Chondrocyte (in vitro differentiated cells): ENCODE measurements at regions not wholly inside any gene's neighbourhood (a gene's known extent, or its start where the extent isn't known, plus 50 kb on each side); places are given as distances from the start of the nearest gene placed in this dataset.

Source experiments
- DNase-seq: peaks from one replicate; pipeline ENCODE4 v3.0.0; 2021; ENCODE audit warnings: mixed read lengths, low spot score
- H3K27ac Mint-ChIP-seq: one replicate; pipeline ENCODE4 v1.8.0; 2021; ENCODE audit warnings: mild to moderate bottlenecking, moderate library complexity, mixed read lengths; ENCODE audit not compliant: unreplicated experiment
- H3K27me3 Mint-ChIP-seq: 2 replicates; pipeline ENCODE4 v1.8.0; 2021; ENCODE audit warnings: low read depth, mixed read lengths
- H3K36me3 Mint-ChIP-seq: 2 replicates; pipeline ENCODE4 v1.8.0; 2021; ENCODE audit warnings: low read depth, mixed read lengths
- H3K4me1 Mint-ChIP-seq: 2 replicates; pipeline ENCODE4 v1.8.0; 2021; ENCODE audit warnings: low read depth, mild to moderate bottlenecking, mixed read lengths
- H3K4me3 Mint-ChIP-seq: one replicate; pipeline ENCODE4 v1.8.0; 2021; ENCODE audit warnings: mild to moderate bottlenecking, moderate library complexity, mixed read lengths; ENCODE audit not compliant: unreplicated experiment
- H3K9me3 Mint-ChIP-seq: 2 replicates; pipeline ENCODE4 v1.8.0; 2021; ENCODE audit warnings: low read depth, mixed read lengths
- CTCF ChIP-seq: fragments of 200-600 bp; sonication (generic); IDR thresholded peaks from 2 replicates; pipeline ENCODE4 v1.5.0; 2021; ENCODE audit warnings: antibody characterized with exemption, mild to moderate bottlenecking, moderate library complexity

- Mint-ChIP-seq H3K36me3 (peaks cover 2% of the 10 kb centered on the region), H3K4me1 (no peaks in the 10 kb centered on the region), H3K27me3 (peaks cover 47% of the 10 kb centered on the region), H3K4me3 (no peak overlapping the region), H3K9me3 (no peaks in the 10 kb centered on the region), H3K27ac (no peak overlapping the region)
- no peak for DNase-seq
- no peak for TF ChIP-seq CTCF
Observed at GRCh38 chr17:73983621-73984400, 219.7 kb upstream of the RPL38 start.

GRCh38 chr17:73984941-73985340 lies 218.5 kb upstream of the RPL38 start:
- Mint-ChIP-seq H3K27me3 (peaks cover 44% of the 10 kb centered on the region), H3K27ac (no peak overlapping the region), H3K36me3 (peaks cover 2% of the 10 kb centered on the region), H3K9me3 (no peaks in the 10 kb centered on the region), H3K4me1 (no peaks in the 10 kb centered on the region), H3K4me3 (no peak overlapping the region)
- no peak for TF ChIP-seq CTCF
- no peak for DNase-seq

GRCh38 chr17:73985466-73986015 lies 217.9 kb upstream of the RPL38 start:
- no peak for DNase-seq
- TF ChIP-seq CTCF: no peak
- Mint-ChIP-seq H3K27me3 (peaks cover 38% of the 10 kb centered on the region), H3K27ac (no peak overlapping the region), H3K36me3 (peaks cover 2% of the 10 kb centered on the region), H3K4me1 (no peaks in the 10 kb centered on the region), H3K9me3 (no peaks in the 10 kb centered on the region), H3K4me3 (no peak overlapping the region)

- Mint-ChIP-seq H3K27me3 (peaks cover 34% of the 10 kb centered on the region), H3K9me3 (no peaks in the 10 kb centered on the region)
- TF ChIP-seq CTCF: no peak
Observed at GRCh38 chr17:73986641-73987177, 216.8 kb upstream of the RPL38 start.

GRCh38 chr17:73987395-73987794 lies 216.1 kb upstream of the RPL38 start:
- TF ChIP-seq CTCF: no peak
- H3K9me3 Mint-ChIP-seq: no peaks in the 10 kb centered on the region
- H3K27ac Mint-ChIP-seq: no peak overlapping the region
- H3K36me3 Mint-ChIP-seq: peaks cover 2% of the 10 kb centered on the region
- no peak for DNase-seq
- H3K4me1 Mint-ChIP-seq: no peaks in the 10 kb centered on the region
- peaks cover 32% of the 10 kb centered on the region for H3K27me3 Mint-ChIP-seq
- H3K4me3 Mint-ChIP-seq: no peak overlapping the region

More at GRCh38 chr17:73986641-73987177, 216.8 kb upstream of the RPL38 start:
- DNase-seq: no peak
- Mint-ChIP-seq H3K4me3 (no peak overlapping the region), H3K36me3 (peaks cover 2% of the 10 kb centered on the region), H3K27ac (no peak overlapping the region), H3K4me1 (no peaks in the 10 kb centered on the region)
